ENCODE measurements at regions not wholly inside any gene's neighbourhood (a gene's known extent, or its start where the extent isn't known, plus 50 kb on each side); places are given as distances from the start of the nearest gene placed in this dataset.

- intact Hi-C loops (cut with micrococcal nuclease) = no loop called here
Measured at GRCh38 chr21:16619281-16619680, 889.5 kb downstream of the USP25 start.

GRCh38 chr21:16620786-16621320, 891.1 kb downstream of the USP25 start:
- intact Hi-C loops (cut with micrococcal nuclease) = no loop called here

GRCh38 chr21:16624479-16625118, 888.2 kb upstream of the CXADR start:
- intact Hi-C loops (cut with micrococcal nuclease) = no loop called here

GRCh38 chr21:16625491-16625890, 887.4 kb upstream of the CXADR start:
- intact Hi-C loops (cut with micrococcal nuclease) = no loop called here

GRCh38 chr21:16633831-16634459, 878.9 kb upstream of the CXADR start:
- intact Hi-C loops (cut with micrococcal nuclease) = no loop called here

- intact Hi-C loops (cut with micrococcal nuclease) = no loop called here
Measured at GRCh38 chr21:16634515-16634914, 878.3 kb upstream of the CXADR start.

- intact Hi-C loops (cut with micrococcal nuclease) = no loop called here
Measured at GRCh38 chr21:16640297-16641027, 872.4 kb upstream of the CXADR start.

- intact Hi-C loops (cut with micrococcal nuclease) = no loop called here
Measured at GRCh38 chr21:16642353-16642752, 870.5 kb upstream of the CXADR start.

GRCh38 chr21:16644685-16645084, 868.2 kb upstream of the CXADR start:
- intact Hi-C loops (cut with micrococcal nuclease) = no loop called here

GRCh38 chr21:16650714-16651366, 862.0 kb upstream of the CXADR start:
- intact Hi-C loops (cut with micrococcal nuclease) = no loop called here

GRCh38 chr21:16651956-16652355, 860.9 kb upstream of the CXADR start:
- intact Hi-C loops (cut with micrococcal nuclease) = no loop called here

- intact Hi-C loops (cut with micrococcal nuclease) = no loop called here
Measured at GRCh38 chr21:16663436-16663835, 849.4 kb upstream of the CXADR start.

GRCh38 chr21:16667395-16667794, 845.4 kb upstream of the CXADR start:
- intact Hi-C loops (cut with micrococcal nuclease) = no loop called here

- intact Hi-C loops (cut with micrococcal nuclease) = no loop called here
Measured at GRCh38 chr21:16674949-16675348, 837.9 kb upstream of the CXADR start.

GRCh38 chr21:16676391-16676790, 836.5 kb upstream of the CXADR start:
- intact Hi-C loops (cut with micrococcal nuclease) = no loop called here

GRCh38 chr21:16678429-16679160, 834.2 kb upstream of the CXADR start:
- intact Hi-C loops (cut with micrococcal nuclease) = no loop called here

GRCh38 chr21:16695074-16695473, 817.8 kb upstream of the CXADR start:
- intact Hi-C loops (cut with micrococcal nuclease) = no loop called here

- intact Hi-C loops (cut with micrococcal nuclease) = no loop called here
Measured at GRCh38 chr21:16707274-16707673, 805.6 kb upstream of the CXADR start.

GRCh38 chr21:16708101-16708835, 804.6 kb upstream of the CXADR start:
- intact Hi-C loops (cut with micrococcal nuclease) = no loop called here

GRCh38 chr21:16709866-16710550, 802.8 kb upstream of the CXADR start:
- intact Hi-C loops (cut with micrococcal nuclease) = no loop called here

Data from T-helper 2 cell treated with Interferon-gamma antibody and Interleukin-4, amounts not matched to agents 100 ng/mL and 5 ng/mL, for 36 hours (primary cell).